ENCODE measurements at regions not wholly inside any gene's neighbourhood (a gene's known extent, or its start where the extent isn't known, plus 50 kb on each side); places are given as distances from the start of the nearest gene placed in this dataset.
A peak's percentile ranks its signal among the peaks of the same experiment; 100 is the strongest.

DNA sequence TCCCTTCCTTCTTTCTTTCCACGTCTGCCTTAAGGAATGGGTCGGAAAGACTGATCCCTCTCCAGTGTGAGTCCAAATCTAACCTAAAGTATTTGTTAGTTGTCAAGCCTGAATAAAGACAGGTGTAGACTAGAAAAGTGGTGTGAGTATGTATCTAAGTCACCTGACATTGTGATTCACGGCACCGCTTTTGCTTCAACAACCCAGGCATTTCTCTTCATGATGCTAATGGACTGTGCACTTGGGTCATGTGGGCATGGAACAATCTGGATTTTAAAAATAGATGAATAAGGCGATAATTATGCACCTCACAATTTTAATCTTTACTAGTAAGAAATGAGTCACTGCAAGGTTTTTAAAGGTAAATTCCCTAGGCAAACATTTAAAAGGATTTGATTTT lies 107.5 kb downstream of the LIPG start:
- no peak for FAIRE-seq
- Histone ChIP-seq H3K27ac (ENCODE audit: low read depth in 2 of 2, low read length in 2 of 2) (no peak overlapping the region), H3K9ac (ENCODE audit: low read length in 3 of 3) (no peak overlapping the region)

DNA sequence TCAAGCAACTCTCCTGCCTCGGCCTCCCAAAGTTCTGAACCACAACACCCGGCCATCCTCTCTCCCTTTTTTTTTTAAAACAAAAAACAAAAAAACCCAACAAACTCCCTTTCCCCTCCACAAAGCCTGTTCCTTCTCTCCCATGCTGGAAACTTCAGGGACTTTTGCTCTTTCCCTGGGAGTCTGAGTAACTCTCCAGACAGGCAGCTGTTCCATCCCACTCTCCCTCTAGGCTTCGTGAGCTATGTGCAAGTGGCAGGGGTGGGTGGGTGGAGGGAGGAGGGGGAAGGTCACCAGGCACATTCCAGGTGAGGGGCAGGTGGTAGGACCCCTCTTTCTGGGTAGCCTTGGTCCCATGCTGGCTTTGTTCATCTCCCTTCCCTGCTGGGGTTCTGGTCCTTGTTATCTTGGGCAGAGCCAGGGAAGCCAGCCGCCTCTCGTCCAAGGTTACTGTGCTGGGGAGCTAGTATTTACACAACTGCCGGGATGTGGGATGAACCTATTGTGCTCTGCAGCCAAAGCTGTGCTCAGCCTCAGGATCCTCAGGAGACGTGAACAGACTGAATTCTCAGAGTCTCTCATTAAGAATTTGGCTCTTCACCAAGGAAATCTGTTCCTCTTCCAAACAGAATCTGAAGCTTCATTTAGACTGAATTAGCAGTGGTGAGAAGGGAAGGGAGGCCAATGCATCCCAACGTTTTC lies 106.9 kb downstream of the LIPG start:
- FAIRE-seq (no peak), DNase-seq (peak in 4 of 5 donors; percentile 57 to 91 (median 69))
- Histone ChIP-seq H3K9ac (ENCODE audit: low read length in 3 of 3) (no peak overlapping the region), H3K4me1 (ENCODE audit: control insufficient read depth in 2 of 3, insufficient read depth in 2 of 3, low read depth in 1 of 3, low read length in 3 of 3) (no peaks in the 10 kb centered on the region), H3K36me3 (ENCODE audit: control insufficient read depth in 2 of 3, insufficient read depth in 3 of 3, low read length in 3 of 3) (no peaks in the 10 kb centered on the region), H3K27ac (ENCODE audit: low read depth in 2 of 2, low read length in 2 of 2) (no peak overlapping the region), H3K4me3 (ENCODE audit: low read length in 3 of 3) (no peak overlapping the region), H3K27me3 (ENCODE audit: control insufficient read depth, insufficient read depth, low read length) (no peaks in the 10 kb centered on the region), H3K9me3 (ENCODE audit: control insufficient read depth in 2 of 3, insufficient read depth in 1 of 3, low read length in 3 of 3) (no peaks in the 10 kb centered on the region)
- TF ChIP-seq, protein P1, sequence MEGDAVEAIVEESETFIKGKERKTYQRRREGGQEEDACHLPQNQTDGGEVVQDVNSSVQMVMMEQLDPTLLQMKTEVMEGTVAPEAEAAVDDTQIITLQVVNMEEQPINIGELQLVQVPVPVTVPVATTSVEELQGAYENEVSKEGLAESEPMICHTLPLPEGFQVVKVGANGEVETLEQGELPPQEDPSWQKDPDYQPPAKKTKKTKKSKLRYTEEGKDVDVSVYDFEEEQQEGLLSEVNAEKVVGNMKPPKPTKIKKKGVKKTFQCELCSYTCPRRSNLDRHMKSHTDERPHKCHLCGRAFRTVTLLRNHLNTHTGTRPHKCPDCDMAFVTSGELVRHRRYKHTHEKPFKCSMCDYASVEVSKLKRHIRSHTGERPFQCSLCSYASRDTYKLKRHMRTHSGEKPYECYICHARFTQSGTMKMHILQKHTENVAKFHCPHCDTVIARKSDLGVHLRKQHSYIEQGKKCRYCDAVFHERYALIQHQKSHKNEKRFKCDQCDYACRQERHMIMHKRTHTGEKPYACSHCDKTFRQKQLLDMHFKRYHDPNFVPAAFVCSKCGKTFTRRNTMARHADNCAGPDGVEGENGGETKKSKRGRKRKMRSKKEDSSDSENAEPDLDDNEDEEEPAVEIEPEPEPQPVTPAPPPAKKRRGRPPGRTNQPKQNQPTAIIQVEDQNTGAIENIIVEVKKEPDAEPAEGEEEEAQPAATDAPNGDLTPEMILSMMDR (IDR thresholded peaks at IDR 0.05; ENCODE audit: borderline replicate concordance, extremely low read depth, insufficient read depth): no peak
- intact Hi-C loops (cut with DNase I): no loop called here

More for the DNA sequence above, 107.5 kb downstream of the LIPG start:
- Histone ChIP-seq H3K36me3 (ENCODE audit: control insufficient read depth in 2 of 3, insufficient read depth in 3 of 3, low read length in 3 of 3) (no peaks in the 10 kb centered on the region), H3K4me3 (ENCODE audit: low read length in 3 of 3) (no peak overlapping the region), H3K27me3 (ENCODE audit: control insufficient read depth, insufficient read depth, low read length) (no peaks in the 10 kb centered on the region), H3K4me1 (ENCODE audit: control insufficient read depth in 2 of 3, insufficient read depth in 2 of 3, low read depth in 1 of 3, low read length in 3 of 3) (no peaks in the 10 kb centered on the region), H3K9me3 (ENCODE audit: control insufficient read depth in 2 of 3, insufficient read depth in 1 of 3, low read length in 3 of 3) (no peaks in the 10 kb centered on the region)
- intact Hi-C loops (cut with DNase I): no loop called here
- TF ChIP-seq, protein P1 (IDR thresholded peaks at IDR 0.05; ENCODE audit: borderline replicate concordance, extremely low read depth, insufficient read depth): no peak
- no peak for DNase-seq

DNA sequence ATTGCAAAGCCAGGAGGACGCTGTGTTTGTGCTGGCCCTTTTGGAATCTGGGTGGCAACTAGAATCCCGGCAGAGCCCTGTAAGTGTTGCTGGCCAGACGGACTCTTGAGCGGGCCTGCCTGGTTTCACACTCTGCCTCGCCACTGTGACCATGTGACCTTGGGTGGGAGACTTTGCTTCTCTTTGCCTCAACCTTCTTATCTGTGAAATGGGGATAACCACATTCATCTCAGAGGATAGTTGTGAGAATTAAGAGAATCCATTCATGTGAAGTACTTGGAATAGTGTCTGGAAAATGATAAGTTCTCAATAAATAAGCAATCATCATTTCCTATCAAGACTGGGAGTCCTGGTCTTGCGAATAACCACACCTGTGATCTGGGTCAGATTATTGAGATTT lies 105.6 kb downstream of the LIPG start:
- no peak overlapping the region for H3K27ac ChIP-seq (ENCODE audit: low read depth in 2 of 2, low read length in 2 of 2)
- intact Hi-C loops (cut with DNase I): no loop called here
- no peak overlapping the region for H3K9ac ChIP-seq (ENCODE audit: low read length in 3 of 3)
- H3K27me3 ChIP-seq (ENCODE audit: control insufficient read depth, insufficient read depth, low read length): no peaks in the 10 kb centered on the region
- no peaks in the 10 kb centered on the region for H3K4me1 ChIP-seq (ENCODE audit: control insufficient read depth in 2 of 3, insufficient read depth in 2 of 3, low read depth in 1 of 3, low read length in 3 of 3)
- H3K9me3 ChIP-seq (ENCODE audit: control insufficient read depth in 2 of 3, insufficient read depth in 1 of 3, low read length in 3 of 3): no peaks in the 10 kb centered on the region
- no peaks in the 10 kb centered on the region for H3K36me3 ChIP-seq (ENCODE audit: control insufficient read depth in 2 of 3, insufficient read depth in 3 of 3, low read length in 3 of 3)
- TF ChIP-seq, protein P1 (IDR thresholded peaks at IDR 0.05; ENCODE audit: borderline replicate concordance, extremely low read depth, insufficient read depth): no peak
- H3K4me3 ChIP-seq (ENCODE audit: low read length in 3 of 3): no peak overlapping the region
- FAIRE-seq: no peak
- DNase-seq: no peak

All from kidney (tissue), 13 donors.